GM19023 (cell line): ENCODE measurements at regions not wholly inside any gene's neighbourhood (a gene's known extent, or its start where the extent isn't known, plus 50 kb on each side); places are given as distances from the start of the nearest gene placed in this dataset.

Source experiments
- ATAC-seq: cut with Tn5 transposase; IDR thresholded peaks from one replicate; pipeline ENCODE4 v1.9.1; 2021; ENCODE audit warnings: mild to moderate bottlenecking, moderate library complexity; ENCODE audit not compliant: unreplicated experiment

- ATAC-seq = no peak
Observed at GRCh38 chr4:30656828-30657227, 63.3 kb upstream of the PCDH7 start.

GRCh38 chr4:30667919-30668318 lies 52.2 kb upstream of the PCDH7 start:
- no peak for ATAC-seq

- ATAC-seq = no peak
Observed at GRCh38 chr4:30670206-30670605, 50.0 kb upstream of the PCDH7 start.
